NCI-H69 (cell line): ENCODE measurements at regions not wholly inside any gene's neighbourhood (a gene's known extent, or its start where the extent isn't known, plus 50 kb on each side); places are given as distances from the start of the nearest gene placed in this dataset.
"Not testable (repeated sequence)": the region's sequence is repeated elsewhere in the genome, so short reads cannot be mapped to it uniquely, and the experiment has no call there.

ENCODE experiments used
- DNase-seq: peaks from one replicate; lab custom pipeline; 2025; lab: John Stamatoyannopoulos, UW

- not testable (repeated sequence) for DNase-seq
Measured at GRCh38 chr3:14272959-14273560, 94.4 kb downstream of the LSM3 start.

GRCh38 chr3:14273901-14274611 is 95.4 kb downstream of the LSM3 start:
- no peak for DNase-seq

GRCh38 chr3:14274612-14274936 is 96.0 kb downstream of the LSM3 start:
- DNase-seq, result no peak

- DNase-seq, result peak; percentile 44
Measured at GRCh38 chr3:14274999-14275961, 96.7 kb downstream of the LSM3 start.

GRCh38 chr3:14275962-14276909 is 97.6 kb downstream of the LSM3 start:
- no peak for DNase-seq

GRCh38 chr3:14277557-14277956 is 98.9 kb downstream of the LSM3 start:
- DNase-seq, result no peak

- DNase-seq, result no peak
Measured at GRCh38 chr3:14278265-14278798, 99.7 kb downstream of the LSM3 start.

- DNase-seq, result peak; percentile 51
Measured at GRCh38 chr3:14278799-14279625, 100.4 kb downstream of the LSM3 start.

GRCh38 chr3:14279626-14280061 is 101.0 kb downstream of the LSM3 start:
- no peak for DNase-seq

- DNase-seq, result no peak
Measured at GRCh38 chr3:14280326-14280725, 101.7 kb downstream of the LSM3 start.

DNA sequence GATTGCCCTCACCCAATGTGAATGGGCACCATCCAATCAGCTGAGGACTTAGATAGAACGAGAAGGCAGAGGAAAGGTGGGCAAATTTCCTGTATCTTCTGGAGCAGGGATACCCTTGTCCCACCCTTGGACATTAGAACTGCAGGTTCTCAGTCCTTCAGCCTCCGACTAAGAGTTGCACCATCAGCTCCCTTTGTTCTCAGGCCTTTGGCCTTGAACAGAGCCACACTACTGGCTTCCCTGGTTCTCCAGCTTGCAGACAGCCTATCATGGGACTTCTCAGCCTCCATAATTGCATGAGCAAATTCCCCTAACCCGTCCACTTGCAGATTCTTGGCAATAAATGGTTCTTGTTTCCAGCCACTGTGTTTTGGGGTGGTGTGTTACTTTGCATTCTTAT is 102.4 kb downstream of the LSM3 start:
- DNase-seq, result no peak

- DNase-seq, result no peak
Measured at GRCh38 chr3:14282001-14282705, 103.5 kb downstream of the LSM3 start.

- no peak for DNase-seq
Measured at GRCh38 chr3:14282706-14283075, 104.1 kb downstream of the LSM3 start.

GRCh38 chr3:14283092-14283812 is 104.6 kb downstream of the LSM3 start:
- DNase-seq, result no peak

- no peak for DNase-seq
Measured at GRCh38 chr3:14283813-14284438, 105.3 kb downstream of the LSM3 start.

- no peak for DNase-seq
Measured at GRCh38 chr3:14284694-14285547, 106.3 kb downstream of the LSM3 start.

- peak; percentile 93 for DNase-seq
Measured at GRCh38 chr3:14285548-14285925, 106.9 kb downstream of the LSM3 start.
